ENCODE measurements at regions not wholly inside any gene's neighbourhood (a gene's known extent, or its start where the extent isn't known, plus 50 kb on each side); places are given as distances from the start of the nearest gene placed in this dataset.

DNA sequence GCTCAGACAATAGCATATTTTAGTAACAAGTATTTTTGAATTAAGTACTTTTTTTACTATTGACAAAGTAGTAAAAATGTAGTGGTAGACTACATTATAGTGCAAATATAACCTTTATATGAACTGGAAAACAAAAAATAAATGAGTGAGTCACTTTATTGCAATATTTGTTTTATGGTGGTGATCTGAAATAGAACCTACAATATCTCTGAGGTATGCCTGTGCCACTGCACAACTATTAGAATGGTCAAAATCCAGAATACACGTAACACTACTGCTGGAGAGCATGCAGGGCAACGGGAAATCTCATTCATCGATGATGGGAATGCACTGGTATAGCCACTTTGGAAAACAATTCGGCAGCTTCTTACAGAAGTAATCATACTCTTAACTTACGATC is 349.0 kb upstream of the NCAM2 start:
- no peak for DNase-seq (ENCODE audit: low read depth in 2 of 3, low spot score in 2 of 3)

DNA sequence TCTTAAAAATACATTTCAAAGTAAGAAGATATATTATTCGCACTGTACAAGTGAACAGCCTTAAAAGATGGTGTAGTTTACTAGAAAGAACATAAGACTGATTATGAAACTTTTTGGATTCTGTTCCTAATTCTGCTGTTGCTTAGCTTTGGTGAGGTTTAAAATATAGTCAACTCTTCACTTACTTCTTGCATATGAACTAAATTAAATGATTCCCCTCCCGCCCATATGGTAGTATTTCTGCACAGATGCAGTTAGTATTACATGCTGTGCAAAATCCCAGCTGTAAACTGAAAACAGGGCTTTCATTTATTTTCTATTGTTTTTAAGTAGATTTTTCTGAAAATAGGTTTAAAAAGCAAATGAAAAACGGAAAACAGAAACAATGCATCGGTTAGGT is 345.4 kb upstream of the NCAM2 start:
- DNase-seq (ENCODE audit: low read depth in 2 of 3, low spot score in 2 of 3): no peak

DNA sequence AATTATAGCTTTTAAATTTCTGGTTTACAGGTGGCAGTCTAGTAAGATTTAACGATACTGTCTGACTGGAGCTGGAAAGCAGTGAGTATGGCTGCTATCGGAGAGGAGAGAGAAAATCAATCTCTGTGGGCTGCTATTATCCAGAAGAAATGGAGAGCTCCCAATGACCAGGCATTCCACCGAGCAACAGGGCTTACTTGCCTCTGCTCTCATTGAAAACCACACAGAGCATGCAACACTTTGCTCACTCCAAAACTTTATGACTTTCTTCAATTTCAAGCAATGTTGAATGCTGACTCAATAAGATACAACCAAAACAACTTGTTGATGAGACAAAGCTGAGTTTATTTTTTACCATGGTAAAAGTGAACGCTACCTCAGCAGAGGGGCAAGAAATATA is 337.0 kb upstream of the NCAM2 start:
- no peak for DNase-seq (ENCODE audit: low read depth in 2 of 3, low spot score in 2 of 3)

DNA sequence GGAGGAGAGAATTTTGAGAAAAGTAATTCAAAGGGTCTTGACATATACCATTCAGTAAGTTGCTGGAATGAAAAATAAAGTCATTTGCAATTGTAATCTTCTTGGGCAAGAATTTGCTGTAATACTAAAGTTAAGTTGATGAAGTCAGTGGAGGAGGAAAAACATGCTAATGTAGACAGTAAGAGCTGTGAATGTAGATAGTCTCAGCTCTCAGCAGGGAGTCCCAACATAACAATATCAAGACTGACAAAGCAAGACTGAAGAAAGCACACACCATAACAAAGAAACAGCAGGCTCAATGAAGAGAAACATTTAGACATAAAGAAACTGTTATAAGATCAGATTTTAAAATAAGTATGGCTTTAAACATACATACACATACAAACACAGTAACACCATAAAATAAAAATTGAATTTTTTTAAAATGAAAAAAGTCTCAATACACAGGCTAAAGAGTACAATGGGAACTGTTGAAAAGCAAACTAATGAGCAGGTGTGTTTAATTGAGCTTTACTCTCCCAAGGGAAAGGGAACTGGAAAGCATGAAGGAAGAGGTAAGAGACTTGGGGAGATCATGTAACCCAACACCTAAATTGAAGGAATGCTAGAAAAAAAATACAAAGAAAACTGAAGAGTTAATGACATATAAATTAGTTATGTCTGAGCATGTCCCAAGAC is 336.3 kb upstream of the NCAM2 start:
- no peak for DNase-seq (ENCODE audit: low read depth in 2 of 3, low spot score in 2 of 3)

DNA sequence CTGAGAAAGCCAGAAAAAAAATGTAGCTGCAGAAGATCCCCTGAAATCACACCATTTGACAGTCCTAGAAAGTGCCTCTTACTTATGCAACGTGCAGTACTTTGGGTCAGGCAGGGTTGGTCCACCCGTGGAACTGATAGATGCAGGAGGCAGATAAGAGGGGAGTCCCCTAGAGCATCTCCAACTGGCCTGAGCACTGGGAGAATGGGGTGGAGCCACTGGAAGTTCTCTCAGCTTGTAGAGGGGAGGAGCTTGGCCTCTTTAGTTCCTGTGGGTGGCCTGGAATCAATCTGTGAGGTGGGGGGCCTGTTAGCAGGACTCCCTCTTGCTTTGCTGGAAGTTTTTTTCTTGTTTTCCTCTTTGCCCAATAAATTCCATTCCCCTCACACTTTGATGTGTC is 335.7 kb upstream of the NCAM2 start:
- no peak for DNase-seq (ENCODE audit: low read depth in 2 of 3, low spot score in 2 of 3)

DNA sequence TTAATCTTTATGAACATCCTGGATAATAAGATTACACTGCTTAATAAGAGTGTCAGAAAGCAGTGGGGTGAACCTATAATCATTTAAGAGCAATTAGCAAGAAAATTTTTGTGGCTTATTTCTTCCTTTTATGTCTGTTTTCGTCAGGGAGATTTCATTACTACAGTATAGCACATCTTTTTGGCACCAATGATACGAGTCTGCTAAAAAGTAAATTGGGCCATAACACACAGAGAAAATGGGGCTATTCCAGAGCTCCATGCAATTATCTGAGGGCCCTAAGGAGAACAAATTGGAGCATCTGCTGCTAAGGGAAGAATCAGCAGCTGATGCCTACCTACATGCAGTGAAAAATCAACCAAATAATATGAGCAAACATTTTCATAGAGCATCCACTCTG is 330.3 kb upstream of the NCAM2 start:
- DNase-seq (ENCODE audit: low read depth in 2 of 3, low spot score in 2 of 3): no peak

DNA sequence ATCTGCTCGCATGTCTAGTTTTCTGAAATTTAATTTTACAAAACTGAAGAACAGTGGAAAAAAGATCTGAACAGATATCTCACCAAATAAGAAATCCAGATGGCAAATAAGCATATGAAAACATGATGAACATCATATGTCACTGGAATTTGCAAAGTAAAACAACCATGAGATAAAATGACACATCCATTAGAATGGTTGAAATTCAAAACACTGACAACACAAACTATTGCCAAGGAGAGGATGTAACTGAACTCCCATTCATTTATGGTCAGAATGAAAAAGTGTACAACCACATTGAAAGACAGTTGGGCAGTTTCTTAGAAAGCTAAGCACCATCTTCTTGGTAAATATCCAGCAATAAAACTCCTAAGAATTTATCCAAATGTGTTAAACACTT is 312.7 kb upstream of the NCAM2 start:
- DNase-seq (ENCODE audit: low read depth in 2 of 3, low spot score in 2 of 3): no peak

DNA sequence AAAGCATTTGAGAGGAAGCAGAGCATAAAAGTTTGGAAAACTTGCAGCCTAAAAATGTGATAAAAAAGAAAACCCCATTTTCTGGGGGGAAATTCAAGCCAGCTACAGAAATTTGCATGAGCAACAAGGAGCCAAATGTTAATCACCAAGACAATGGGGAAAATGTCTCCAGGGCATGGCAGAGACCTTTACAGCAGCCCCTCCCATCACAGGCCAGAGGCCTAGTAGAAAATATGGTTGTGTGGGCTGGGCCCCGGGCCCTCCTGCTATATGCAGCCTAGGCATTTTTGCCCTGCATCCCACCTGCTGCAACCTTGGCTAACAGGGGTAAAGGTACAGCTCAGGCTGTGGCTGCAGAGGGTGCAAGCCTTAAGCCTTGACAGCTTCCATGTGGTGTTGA is 299.6 kb upstream of the NCAM2 start:
- DNase-seq (ENCODE audit: low read depth in 2 of 3, low spot score in 2 of 3): no peak

DNA sequence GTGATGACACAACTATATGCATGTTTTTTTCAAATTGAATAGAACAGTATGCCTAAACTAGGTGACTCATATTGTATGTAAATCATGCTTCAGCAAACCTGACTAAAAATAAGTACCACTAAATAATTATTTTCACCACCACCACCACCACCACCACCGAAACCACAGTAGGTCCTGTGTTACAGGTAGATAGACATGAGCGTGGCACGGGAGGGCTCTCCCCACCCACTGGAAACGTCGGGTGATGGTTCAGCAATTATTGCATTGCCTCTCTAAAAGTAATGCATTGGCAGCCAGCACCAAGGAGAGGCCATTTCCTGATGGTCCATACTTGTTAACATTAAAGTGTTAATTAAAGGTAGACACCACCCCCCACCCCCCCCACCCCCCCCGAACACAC is 297.0 kb upstream of the NCAM2 start:
- no peak for DNase-seq (ENCODE audit: low read depth in 2 of 3, low spot score in 2 of 3)

DNA sequence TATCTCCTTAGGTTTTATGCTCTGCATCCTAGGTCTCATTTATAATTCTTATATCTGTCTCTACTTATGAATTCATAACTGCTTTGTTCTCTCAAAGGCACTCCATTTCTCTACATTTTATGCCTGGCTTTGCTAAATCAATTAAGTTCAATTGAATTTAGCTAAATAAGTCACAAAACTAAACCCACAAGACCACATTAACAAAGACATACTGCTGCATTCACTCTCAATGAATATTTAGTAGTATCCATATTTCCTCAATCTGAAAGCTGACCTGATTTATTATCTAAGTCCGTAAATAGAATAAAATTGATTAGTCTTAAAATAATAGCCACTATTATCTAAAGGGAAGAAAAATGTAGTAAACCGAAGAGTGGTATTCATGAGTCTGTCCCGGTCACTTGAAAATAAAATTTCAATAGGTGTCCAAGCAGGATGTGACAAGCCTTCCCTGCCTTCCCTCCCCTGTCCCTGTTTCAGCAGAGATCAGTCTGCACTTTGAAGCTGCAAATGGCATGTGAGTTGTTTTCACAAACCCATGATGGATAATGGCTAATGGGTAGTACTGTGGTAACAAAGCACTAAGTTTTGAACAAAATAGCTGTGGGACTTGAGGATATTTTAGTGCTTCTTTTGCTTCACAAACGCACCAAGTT is 295.0 kb upstream of the NCAM2 start:
- no peak for DNase-seq (ENCODE audit: low read depth in 2 of 3, low spot score in 2 of 3)

DNA sequence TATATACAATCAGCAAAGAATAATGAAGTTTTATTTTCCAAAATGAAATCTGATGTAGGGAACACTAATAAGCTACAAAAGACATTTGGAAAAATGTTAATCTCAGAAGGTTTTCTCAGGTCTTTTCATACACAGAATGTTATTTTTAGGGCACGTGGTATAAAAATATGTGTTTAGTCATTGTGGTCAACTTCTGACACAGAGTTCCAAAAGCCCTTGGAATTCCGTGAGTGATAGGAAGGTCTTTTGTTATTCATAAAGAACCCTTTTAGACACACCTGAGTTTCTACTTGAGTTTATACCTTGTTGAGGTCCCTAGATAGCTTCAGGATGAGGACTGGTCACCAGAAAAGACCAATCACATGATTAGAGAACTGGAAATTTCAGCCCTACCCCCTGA is 277.6 kb upstream of the NCAM2 start:
- DNase-seq (ENCODE audit: low read depth in 2 of 3, low spot score in 2 of 3): no peak

DNA sequence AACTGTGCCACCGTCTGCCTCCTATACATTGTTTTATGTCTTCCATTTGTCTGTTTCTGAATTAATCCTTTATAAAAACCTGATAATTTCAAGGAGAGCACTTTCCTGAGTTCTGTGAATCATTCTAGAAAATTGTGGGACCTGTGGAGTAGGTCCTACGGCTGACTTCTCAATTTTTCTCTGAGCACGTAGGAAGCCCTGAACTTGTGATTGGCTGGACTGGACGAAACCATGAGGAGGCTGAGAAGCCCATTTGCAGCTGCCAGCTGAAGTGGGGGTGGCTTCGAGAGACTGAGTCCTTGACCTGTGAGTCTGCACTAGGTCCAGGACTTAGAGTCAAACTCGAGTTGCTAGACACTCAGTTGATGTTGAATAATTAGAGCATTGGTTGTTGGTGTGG is 277.1 kb upstream of the NCAM2 start:
- no peak for DNase-seq (ENCODE audit: low read depth in 2 of 3, low spot score in 2 of 3)

DNA sequence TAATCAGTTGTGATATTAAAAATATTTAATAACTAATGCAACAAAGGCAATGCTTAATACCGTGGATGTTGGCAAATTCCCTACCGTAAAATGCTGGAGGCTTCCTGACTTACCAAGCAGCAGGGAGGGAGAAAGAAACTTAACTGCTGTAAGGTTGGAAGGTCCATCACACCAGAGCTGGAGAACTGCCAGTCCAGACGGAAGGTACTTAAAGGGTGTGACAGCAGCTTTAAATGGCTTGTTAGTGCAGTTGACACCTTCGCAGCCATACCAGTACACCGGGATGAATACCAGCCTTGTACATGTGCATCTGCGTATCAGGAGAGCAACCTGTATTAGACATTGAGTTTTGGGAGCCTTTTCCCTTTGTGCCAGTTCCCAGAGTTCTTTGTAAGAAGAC is 269.5 kb upstream of the NCAM2 start:
- DNase-seq (ENCODE audit: low read depth in 2 of 3, low spot score in 2 of 3): no peak

DNA sequence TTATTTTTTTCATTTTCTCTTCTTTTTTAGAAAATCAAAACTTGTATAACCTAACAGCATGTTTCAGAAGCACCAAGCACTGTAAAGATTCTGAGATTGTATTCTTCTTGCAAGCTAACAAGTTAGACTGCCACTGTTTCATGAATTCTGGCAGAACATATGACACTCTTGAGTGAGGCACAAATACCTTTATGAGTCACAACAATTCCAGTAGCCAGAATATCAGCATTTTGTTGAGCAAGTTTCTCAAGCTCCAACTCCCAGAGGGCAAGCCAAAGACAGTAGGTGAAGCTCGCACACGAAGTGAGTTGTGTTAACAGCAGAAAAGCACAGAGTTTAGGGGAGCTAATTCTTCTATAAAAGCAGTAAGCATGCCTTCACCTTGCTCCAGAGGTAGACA is 268.8 kb upstream of the NCAM2 start:
- no peak for DNase-seq (ENCODE audit: low read depth in 2 of 3, low spot score in 2 of 3)

DNA sequence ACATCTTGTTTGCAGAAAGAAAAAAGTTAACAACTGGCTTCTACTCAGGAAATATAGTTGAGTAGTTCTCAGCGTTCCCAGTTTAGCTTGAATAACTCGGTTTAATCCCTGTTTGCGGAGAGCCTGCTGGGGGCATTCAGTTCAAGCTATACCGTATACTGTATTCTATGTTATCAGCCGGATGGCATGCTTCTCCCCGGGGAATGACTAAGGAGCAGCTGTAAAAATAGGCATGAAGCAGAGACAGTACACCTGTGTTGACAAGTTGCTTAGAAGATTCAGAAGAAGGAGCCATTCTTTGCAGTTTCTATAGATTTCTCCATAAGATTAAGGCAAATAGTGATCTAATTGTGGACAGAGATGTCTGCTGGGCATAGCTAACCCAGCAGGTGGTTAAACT is 267.8 kb upstream of the NCAM2 start:
- DNase-seq (ENCODE audit: low read depth in 2 of 3, low spot score in 2 of 3): no peak

DNA sequence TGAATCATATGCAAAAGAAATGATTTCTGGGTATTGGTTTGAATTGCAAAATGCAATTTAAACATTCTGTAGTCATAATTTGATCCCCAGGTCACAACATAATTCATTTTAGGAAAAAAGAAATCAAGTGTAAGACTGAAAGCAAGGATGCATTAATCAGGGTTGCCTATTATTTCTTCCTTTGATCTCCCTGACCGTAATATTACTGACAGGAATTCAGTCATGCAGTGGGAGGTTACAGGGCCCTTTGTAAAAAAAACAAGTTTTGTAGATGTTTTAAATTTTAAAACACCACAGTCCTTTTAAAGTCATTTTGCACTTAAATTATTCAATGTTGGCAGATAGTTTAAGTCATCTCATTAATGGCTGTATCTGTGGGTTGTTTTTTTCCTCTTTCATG is 263.0 kb upstream of the NCAM2 start:
- no peak for DNase-seq (ENCODE audit: low read depth in 2 of 3, low spot score in 2 of 3)

DNA sequence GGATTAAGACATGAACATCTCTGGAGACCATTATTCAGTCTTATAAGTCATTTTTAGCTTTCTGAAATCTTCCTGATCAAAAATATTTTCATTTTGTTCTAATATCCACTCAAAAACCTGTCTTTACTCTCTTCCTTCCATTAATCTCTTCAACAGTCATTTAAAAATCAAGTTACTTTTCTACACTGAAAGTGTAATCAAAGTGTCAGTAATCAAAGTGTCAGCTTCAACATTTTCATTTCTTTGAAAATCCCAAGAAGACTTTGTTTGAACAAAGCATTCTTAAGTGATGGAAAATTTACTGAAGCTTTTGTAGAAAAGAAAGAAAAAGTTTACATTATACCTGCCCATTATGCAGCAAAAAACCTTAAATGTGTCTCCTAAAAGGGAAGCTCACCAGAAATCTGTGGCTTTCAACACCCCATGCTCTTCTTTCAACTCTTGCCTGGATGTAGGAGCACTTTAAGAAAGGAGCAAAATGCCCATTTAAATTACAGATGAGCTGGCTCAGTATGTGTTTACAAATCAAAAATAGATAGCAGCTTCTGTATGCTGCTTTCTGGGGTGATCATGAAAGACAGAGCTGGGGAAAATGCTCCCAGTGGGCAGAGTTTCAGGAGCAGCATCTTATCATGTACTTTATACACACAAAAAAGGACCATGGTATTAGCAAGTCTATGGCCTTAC is 260.8 kb upstream of the NCAM2 start:
- no peak for DNase-seq (ENCODE audit: low read depth in 2 of 3, low spot score in 2 of 3)

DNA sequence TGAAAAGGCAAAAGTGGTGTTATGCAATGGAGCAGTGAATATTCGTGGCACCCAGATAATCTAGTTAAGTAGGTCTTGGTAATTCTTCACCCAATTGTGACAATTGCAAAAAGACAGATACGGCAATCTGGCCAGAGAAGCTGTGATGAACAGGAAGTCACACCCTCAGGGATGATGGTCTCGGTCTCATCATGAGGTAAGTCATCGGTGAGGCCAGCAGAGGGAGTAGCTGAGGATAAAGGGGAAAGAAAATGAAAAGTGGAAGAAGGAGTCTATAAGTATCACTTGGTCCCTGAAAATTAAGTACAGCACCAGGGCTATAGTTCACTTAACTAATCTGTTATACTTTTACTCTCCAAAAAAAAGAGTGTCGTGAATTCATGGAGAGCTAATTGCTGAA is 258.8 kb upstream of the NCAM2 start:
- DNase-seq (ENCODE audit: low read depth in 2 of 3, low spot score in 2 of 3): no peak

DNA sequence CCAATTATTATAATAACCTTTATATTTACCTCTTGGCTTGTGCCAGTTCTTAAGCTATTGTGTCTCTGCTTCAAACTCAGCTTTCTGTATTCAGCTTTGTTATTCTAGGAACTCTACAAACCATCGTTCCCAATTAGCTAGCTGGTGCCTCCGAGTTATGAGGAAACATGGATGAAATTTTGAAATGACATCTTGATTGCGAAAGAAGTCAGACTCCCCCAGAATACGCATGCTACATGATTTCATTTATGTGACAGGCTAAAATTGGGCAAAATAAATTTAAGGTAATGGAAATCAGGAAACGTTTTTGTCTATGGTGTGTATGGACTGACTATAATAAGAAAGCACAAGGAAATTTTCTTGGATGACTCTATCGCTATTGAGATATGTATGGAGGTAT is 256.8 kb upstream of the NCAM2 start:
- no peak for DNase-seq (ENCODE audit: low read depth in 2 of 3, low spot score in 2 of 3)

DNA sequence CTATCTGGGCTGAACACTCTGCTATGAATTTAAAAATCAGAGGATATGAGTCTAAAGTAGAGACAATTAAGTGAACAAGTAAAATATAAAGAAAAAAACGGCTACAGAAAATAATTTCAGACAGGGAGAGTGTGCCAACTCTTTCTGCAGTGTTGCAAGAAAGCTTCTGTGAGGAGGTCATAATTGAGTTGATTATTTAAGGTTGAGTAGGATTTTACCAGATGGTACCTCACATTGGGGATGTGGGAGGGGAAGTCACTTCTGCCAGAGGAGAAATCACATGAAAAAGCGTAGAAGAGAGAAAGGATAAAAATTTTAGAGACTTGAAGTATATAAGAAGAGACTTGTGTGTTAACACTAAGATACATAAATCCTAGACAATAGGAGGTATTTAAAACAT is 238.0 kb upstream of the NCAM2 start:
- DNase-seq (ENCODE audit: low read depth in 2 of 3, low spot score in 2 of 3): no peak

DNA sequence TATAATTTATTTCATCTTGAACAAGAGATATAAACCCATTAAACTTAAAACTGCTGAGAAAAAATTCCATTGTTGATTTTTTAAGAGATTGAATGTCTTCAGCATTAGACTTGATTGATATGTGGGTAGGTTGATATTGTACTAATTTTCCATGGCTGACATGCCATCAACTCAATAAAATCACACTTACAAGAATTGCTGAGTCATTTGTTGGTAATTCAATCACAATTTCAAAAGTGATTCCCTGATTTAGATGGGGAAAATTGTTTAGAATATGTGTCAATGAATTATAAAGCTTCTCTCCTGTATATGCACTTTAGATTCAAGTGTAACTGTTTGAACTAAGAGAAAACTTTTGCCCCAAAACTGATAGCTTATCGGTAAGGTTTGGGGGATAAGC is 223.5 kb upstream of the NCAM2 start:
- DNase-seq (ENCODE audit: low read depth in 2 of 3, low spot score in 2 of 3): no peak

DNA sequence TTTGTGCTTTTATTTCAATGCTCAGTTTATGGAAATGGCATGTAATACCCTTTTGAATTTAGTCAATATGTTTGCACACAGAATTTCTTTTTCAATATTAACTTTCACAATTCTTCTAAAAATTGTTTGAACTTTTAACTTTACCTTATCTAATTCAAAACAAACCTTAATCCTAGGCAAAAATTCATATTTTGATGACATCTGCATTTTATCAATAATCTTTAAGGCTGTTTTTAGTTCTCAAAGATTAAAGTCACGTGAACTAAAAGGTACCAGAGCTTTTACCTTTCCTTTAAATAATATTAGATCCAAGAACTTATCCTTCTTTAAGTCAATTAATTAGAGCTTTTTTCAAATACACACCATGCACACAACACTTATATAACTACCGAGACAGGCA is 218.9 kb upstream of the NCAM2 start:
- DNase-seq (ENCODE audit: low read depth in 2 of 3, low spot score in 2 of 3): no peak
